GM12878 (cell line): ENCODE measurements at regions not wholly inside any gene's neighbourhood (a gene's known extent, or its start where the extent isn't known, plus 50 kb on each side); places are given as distances from the start of the nearest gene placed in this dataset.

ENCODE experiments used
- ATAC-seq: fragments of 200-7000 bp; cut with Tn5 transposase; 3 replicates; pipeline ENCODE4 v1.9.1; 2020; ENCODE audit warnings: mild to moderate bottlenecking, moderate library complexity
- BruUV-seq: library from RNA; stranded (reverse); fragments of 400-500 nt; replicated peaks from 2 replicates; lab custom pipeline; 2021; lab: Mats Ljungman, UMichigan
- CTCF ChIA-PET: fragments of 300-600 bp; sonication (Branson Sonifier 250); formaldehyde crosslinking; extraction: SDS; loops from one replicate; lab custom pipeline; 2021; ENCODE audit warnings: inconsistent platforms; lab: Yijun Ruan, JAX
- POLR2A ChIA-PET: fragments of 350-600 bp; formaldehyde crosslinking; extraction: SDS; loops from one replicate; lab custom pipeline; 2021; ENCODE audit warnings: inconsistent platforms; lab: Charles Lee
- RAD21 ChIA-PET: fragments of 300-600 bp; sonication (Branson Sonifier 250); formaldehyde crosslinking; loops from one replicate; lab custom pipeline; 2023; ENCODE audit warnings: antibody characterized with exemption; ENCODE audit not compliant: unreplicated experiment; lab: Charles Lee
- SMC1A ChIA-PET: fragments of 300-600 bp; sonication (Branson Sonifier 250); formaldehyde crosslinking; loops from one replicate; lab custom pipeline; 2023; ENCODE audit not compliant: unreplicated experiment, uncharacterized antibody; lab: Charles Lee
- DNase-seq: peaks from one replicate; pipeline ENCODE4 v3.0.0-alpha.2; 2011; ENCODE audit warnings: low read depth, low spot score
- FAIRE-seq: peaks from 3 replicates; lab custom pipeline; 2011; peaks lifted over from hg19 to GRCh38; lab: Jason Lieb, UNC
- H2AFZ ChIP-seq: 2 replicates; pipeline ENCODE4 v1.6.0; 2011; ENCODE audit warnings: low read depth, low read length, control low read depth; ENCODE audit not compliant: control insufficient read depth
- H3K27ac ChIP-seq: 2 replicates; pipeline ENCODE4 v1.5.1; 2011; ENCODE audit warnings: control low read depth; ENCODE audit not compliant: control insufficient read depth, insufficient read depth
- H3K27me3 ChIP-seq, 2 experiments: replicated peaks in 1 of 2; 2 replicates each; pipeline versions ENCODE4 v1.6.0 to v1.6.1; 2011; ENCODE audit warnings: low read length in 1 of 2; ENCODE audit not compliant: control insufficient read depth in 2 of 2, insufficient read depth in 2 of 2
- H3K36me3 ChIP-seq, 2 experiments: 2 replicates each; pipeline ENCODE4 v1.5.1; 2011; ENCODE audit warnings: low read length in 1 of 2; ENCODE audit not compliant: control insufficient read depth in 2 of 2, insufficient read depth in 2 of 2
- H3K4me1 ChIP-seq: 2 replicates; pipeline ENCODE4 v1.6.1; 2011; ENCODE audit warnings: mild to moderate bottlenecking, low read length, moderate library complexity, mixed read lengths; ENCODE audit not compliant: control insufficient read depth, insufficient read depth
- H3K4me2 ChIP-seq: 2 replicates; pipeline ENCODE4 v1.6.0; 2011; ENCODE audit warnings: control low read depth; ENCODE audit not compliant: control insufficient read depth, insufficient read depth
- H3K4me3 ChIP-seq: fragments of 200-600 bp; sonication (generic); 2 replicates; pipeline ENCODE4 v1.5.1; 2016
- H3K79me2 ChIP-seq: 2 replicates; pipeline ENCODE4 v1.6.0; 2011; ENCODE audit warnings: low read length; ENCODE audit not compliant: control insufficient read depth, insufficient read depth
- H3K9ac ChIP-seq: 2 replicates; pipeline ENCODE4 v1.8.0; 2011; ENCODE audit warnings: low read length, control low read depth, mixed read lengths; ENCODE audit not compliant: control insufficient read depth, insufficient read depth
- H3K9me3 ChIP-seq: replicated peaks from 3 replicates; pipeline ENCODE4 v1.5.1; 2011; ENCODE audit warnings: mild to moderate bottlenecking, low read length; ENCODE audit not compliant: control insufficient read depth, insufficient read depth
- H4K20me1 ChIP-seq: 2 replicates; pipeline ENCODE4 v1.6.0; 2011; ENCODE audit not compliant: control insufficient read depth, insufficient read depth
- ATF7 ChIP-seq: fragments of 450-650 bp; IDR thresholded peaks from 2 replicates; pipeline ENCODE4 v1.6.1; 2016; ENCODE audit warnings: low read depth, mild to moderate bottlenecking
- ETV6 ChIP-seq, 2 experiments: fragments of 450-650 bp in 1 of 2; IDR thresholded peaks in 1 of 2; conservative IDR thresholded peaks in 1 of 2; 2 replicates each; pipeline ENCODE4 v1.6.1; 2014; ENCODE audit warnings: antibody characterized with exemption in 1 of 2, borderline replicate concordance in 1 of 2, low read depth in 1 of 2, mild to moderate bottlenecking in 1 of 2, moderate library complexity in 1 of 2
- EZH2 ChIP-seq: IDR thresholded peaks from 2 replicates; pipeline ENCODE4 v1.6.1; 2012; ENCODE audit warnings: low read depth, mild to moderate bottlenecking, control low read depth, inconsistent platforms, low read length, borderline replicate concordance; ENCODE audit not compliant: control insufficient read depth
- GABPA ChIP-seq: IDR thresholded peaks from 2 replicates; pipeline ENCODE4 v1.6.1; 2014; ENCODE audit warnings: antibody characterized with exemption, low read depth, mild to moderate bottlenecking, inconsistent platforms
- HCFC1 ChIP-seq: fragments of 150-350 bp; IDR thresholded peaks from 2 replicates; pipeline ENCODE4 v1.6.1; 2014; ENCODE audit warnings: low read length
- JUNB ChIP-seq: IDR thresholded peaks from 2 replicates; pipeline ENCODE4 v1.6.1; 2016; ENCODE audit warnings: antibody characterized with exemption, mild to moderate bottlenecking
- MTA3 ChIP-seq: IDR thresholded peaks from 2 replicates; pipeline ENCODE4 v1.6.1; 2012; ENCODE audit warnings: low read length, inconsistent platforms, borderline replicate concordance
- NFYB ChIP-seq: IDR thresholded peaks from 2 replicates; pipeline ENCODE4 v1.6.1; 2011; ENCODE audit warnings: low read depth, mild to moderate bottlenecking, low read length, improper control_type of control experiment, moderate library complexity; ENCODE audit not compliant: insufficient read depth
- NRF1 ChIP-seq: conservative IDR thresholded peaks from 2 replicates; pipeline ENCODE4 v1.6.1; 2011; ENCODE audit warnings: mild to moderate bottlenecking, low read depth, low read length, improper control_type of control experiment
- STAT1 ChIP-seq: fragments of 450-650 bp; conservative IDR thresholded peaks from 2 replicates; pipeline ENCODE4 v1.6.1; 2014; ENCODE audit warnings: antibody characterized with exemption, mild to moderate bottlenecking
- SUPT20H ChIP-seq: IDR thresholded peaks from 2 replicates; pipeline ENCODE4 v1.6.1; 2011; ENCODE audit warnings: low read depth, mild to moderate bottlenecking, low read length, moderate library complexity, borderline replicate concordance; ENCODE audit not compliant: control insufficient read depth
- TBL1XR1 ChIP-seq: IDR thresholded peaks from 2 replicates; pipeline ENCODE4 v1.6.1; 2012; ENCODE audit warnings: low read depth, low read length, improper control_type of control experiment
- TCF7 ChIP-seq: IDR thresholded peaks from 2 replicates; pipeline ENCODE4 v1.6.1; 2014; ENCODE audit warnings: antibody characterized with exemption, borderline replicate concordance
- YBX1 ChIP-seq: fragments of 450-650 bp; IDR thresholded peaks from 2 replicates; pipeline ENCODE4 v1.6.1; 2016; ENCODE audit warnings: antibody characterized with exemption
- ZNF384 ChIP-seq: IDR thresholded peaks from 2 replicates; pipeline ENCODE4 v1.6.1; 2012; ENCODE audit warnings: low read depth, mild to moderate bottlenecking, low read length, improper control_type of control experiment, borderline replicate concordance
- in situ Hi-C: fragments of 300-500 bp; cut with MboI; formaldehyde crosslinking; loops from 9 replicates; pipeline ENCODE4 v1.14.3; 2018; ENCODE audit warnings: mixed read lengths
- intact Hi-C: fragments of 100-400 bp; cut with micrococcal nuclease; formaldehyde crosslinking; loops from one replicate; pipeline ENCODE4 v1.14.2; 2022; ENCODE audit not compliant: unreplicated experiment
- TF ChIP-seq, protein P1 (sequence below): IDR thresholded peaks from 2 replicates; pipeline ENCODE4 v1.6.1; 2012; ENCODE audit warnings: mild to moderate bottlenecking, low read depth, low read length

DNA sequence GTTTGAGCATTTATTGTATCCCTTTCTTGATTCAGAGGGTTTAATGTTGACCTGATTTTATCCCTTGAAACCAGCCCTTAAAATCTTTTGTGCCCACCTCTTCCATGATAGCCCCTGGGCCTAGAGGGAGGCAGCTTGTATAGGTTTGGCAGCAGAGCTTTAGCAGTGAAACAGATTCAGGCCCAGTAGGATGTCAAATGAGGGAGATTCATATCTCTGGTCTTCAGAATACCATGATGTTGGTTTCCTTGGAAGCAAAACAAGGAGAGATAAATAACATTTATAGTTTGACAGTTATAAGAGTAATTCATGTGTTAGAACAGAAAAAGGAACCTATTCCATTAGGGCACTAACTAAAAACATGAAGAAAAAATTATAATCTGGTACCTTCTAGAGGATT is 649.2 kb downstream of the METTL4 start:
- Histone ChIP-seq H3K36me3 (no peaks in the 10 kb centered on the region), H2AFZ (no peak overlapping the region), H3K4me1 (no peaks in the 10 kb centered on the region), H4K20me1 (no peaks in the 10 kb centered on the region), H3K4me2 (no peak overlapping the region), H3K79me2 (no peaks in the 10 kb centered on the region), H3K4me3 (no peak overlapping the region), H3K27ac (no peak overlapping the region), H3K9me3 (no peaks in the 10 kb centered on the region), H3K27me3 (no peaks in the 10 kb centered on the region; a peak in 1 of 4 replicates), H3K9ac (no peak overlapping the region)
- in situ Hi-C loops (no loop called here), intact Hi-C loops (no loop called here)
- POLR2A ChIA-PET = no interaction called here
- ATAC-seq (no peak), DNase-seq (no peak), FAIRE-seq (no peak)
- CTCF ChIA-PET = no interaction called here
- SMC1A ChIA-PET = no interaction called here
- no peak for TF ChIP-seq GABPA
- no peak for TF ChIP-seq SUPT20H
- no peak for TF ChIP-seq TBL1XR1
- TF ChIP-seq YBX1 = no peak
- no peak for TF ChIP-seq NRF1
- TF ChIP-seq JUNB = no peak
- TF ChIP-seq ETV6 (conservative IDR thresholded peaks at IDR 0.05 in 1 of 2, IDR thresholded peaks at IDR 0.05 in 1 of 2; ENCODE audit: borderline replicate concordance in 1 of 2, low read depth in 1 of 2) = no peak
- TF ChIP-seq HCFC1 = no peak
- TF ChIP-seq NFYB = no peak
- no peak for TF ChIP-seq TCF7
- TF ChIP-seq EZH2 = no peak
- TF ChIP-seq, protein P1, sequence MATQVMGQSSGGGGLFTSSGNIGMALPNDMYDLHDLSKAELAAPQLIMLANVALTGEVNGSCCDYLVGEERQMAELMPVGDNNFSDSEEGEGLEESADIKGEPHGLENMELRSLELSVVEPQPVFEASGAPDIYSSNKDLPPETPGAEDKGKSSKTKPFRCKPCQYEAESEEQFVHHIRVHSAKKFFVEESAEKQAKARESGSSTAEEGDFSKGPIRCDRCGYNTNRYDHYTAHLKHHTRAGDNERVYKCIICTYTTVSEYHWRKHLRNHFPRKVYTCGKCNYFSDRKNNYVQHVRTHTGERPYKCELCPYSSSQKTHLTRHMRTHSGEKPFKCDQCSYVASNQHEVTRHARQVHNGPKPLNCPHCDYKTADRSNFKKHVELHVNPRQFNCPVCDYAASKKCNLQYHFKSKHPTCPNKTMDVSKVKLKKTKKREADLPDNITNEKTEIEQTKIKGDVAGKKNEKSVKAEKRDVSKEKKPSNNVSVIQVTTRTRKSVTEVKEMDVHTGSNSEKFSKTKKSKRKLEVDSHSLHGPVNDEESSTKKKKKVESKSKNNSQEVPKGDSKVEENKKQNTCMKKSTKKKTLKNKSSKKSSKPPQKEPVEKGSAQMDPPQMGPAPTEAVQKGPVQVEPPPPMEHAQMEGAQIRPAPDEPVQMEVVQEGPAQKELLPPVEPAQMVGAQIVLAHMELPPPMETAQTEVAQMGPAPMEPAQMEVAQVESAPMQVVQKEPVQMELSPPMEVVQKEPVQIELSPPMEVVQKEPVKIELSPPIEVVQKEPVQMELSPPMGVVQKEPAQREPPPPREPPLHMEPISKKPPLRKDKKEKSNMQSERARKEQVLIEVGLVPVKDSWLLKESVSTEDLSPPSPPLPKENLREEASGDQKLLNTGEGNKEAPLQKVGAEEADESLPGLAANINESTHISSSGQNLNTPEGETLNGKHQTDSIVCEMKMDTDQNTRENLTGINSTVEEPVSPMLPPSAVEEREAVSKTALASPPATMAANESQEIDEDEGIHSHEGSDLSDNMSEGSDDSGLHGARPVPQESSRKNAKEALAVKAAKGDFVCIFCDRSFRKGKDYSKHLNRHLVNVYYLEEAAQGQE = no peak
- TF ChIP-seq ATF7 = no peak
- TF ChIP-seq MTA3 = no peak
- no peak for TF ChIP-seq ZNF384
- no peak for TF ChIP-seq STAT1
- RAD21 ChIA-PET = no interaction called here
- no TSS peak for BruUV-seq
